Suprapubic skin (tissue), 4 donors: ENCODE measurements at regions not wholly inside any gene's neighbourhood (a gene's known extent, or its start where the extent isn't known, plus 50 kb on each side); places are given as distances from the start of the nearest gene placed in this dataset.

Experiments used
- CTCF ChIP-seq, 2 donors: fragments of 200-600 bp in 1 of 2; fragments of 450-650 bp in 1 of 2; sonication (generic) in 1 of 2; IDR thresholded peaks; one replicate each; pipeline ENCODE4 v1.5.1; 2016 to 2019; ENCODE audit warnings: antibody characterized with exemption in 2 of 2, mild to moderate bottlenecking in 1 of 2, moderate library complexity in 1 of 2
- EP300 ChIP-seq: sonication (generic); formaldehyde crosslinking; IDR thresholded peaks from one replicate; pipeline ENCODE4 v1.6.1; 2017; ENCODE audit warnings: antibody characterized with exemption
- POLR2A ChIP-seq, 2 donors: fragments of 450-650 bp; IDR thresholded peaks; one replicate each; pipeline ENCODE4 v1.6.1; 2017; ENCODE audit warnings: antibody characterized with exemption in 2 of 2, mild to moderate bottlenecking in 2 of 2, moderate library complexity in 2 of 2
- POLR2AphosphoS5 ChIP-seq, 3 donors: sonication (generic); formaldehyde crosslinking; IDR thresholded peaks; one replicate each; pipeline ENCODE4 v1.6.1; 2017; ENCODE audit warnings: antibody characterized with exemption in 3 of 3

GRCh38 chr2:15822151-15823044 is 118.0 kb upstream of the MYCN start:
- TF ChIP-seq CTCF (IDR thresholded peaks at IDR 0.05), result no peak
- no peak for TF ChIP-seq POLR2A (IDR thresholded peaks at IDR 0.05)
- no peak for TF ChIP-seq EP300
- no peak for TF ChIP-seq POLR2AphosphoS5 (IDR thresholded peaks at IDR 0.05)
